ENCODE measurements at regions not wholly inside any gene's neighbourhood (a gene's known extent, or its start where the extent isn't known, plus 50 kb on each side); places are given as distances from the start of the nearest gene placed in this dataset.
"Not testable (repeated sequence)": the region's sequence is repeated elsewhere in the genome, so short reads cannot be mapped to it uniquely, and the experiment has no call there.

DNA sequence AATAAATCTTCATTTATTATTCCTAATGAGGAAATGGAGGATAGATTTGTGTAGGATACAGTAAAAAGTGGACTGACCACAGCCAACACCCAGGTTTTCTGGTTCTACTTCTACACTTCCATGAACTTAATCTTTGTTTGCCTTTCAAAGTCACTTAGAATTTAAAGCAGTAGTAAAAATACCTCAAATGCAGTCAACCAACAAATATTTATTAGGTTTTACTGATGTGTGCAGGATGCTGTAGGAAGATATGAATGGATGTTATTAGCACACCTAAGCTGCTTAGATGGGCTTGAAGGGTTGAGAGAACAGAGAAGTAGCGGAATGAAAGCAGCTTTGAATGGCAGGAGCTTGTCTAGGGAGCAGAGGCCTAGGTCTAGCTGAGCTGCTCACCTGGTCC, 201.1 kb downstream of the PALM2AKAP2 start:
- no peak for DNase-seq

DNA sequence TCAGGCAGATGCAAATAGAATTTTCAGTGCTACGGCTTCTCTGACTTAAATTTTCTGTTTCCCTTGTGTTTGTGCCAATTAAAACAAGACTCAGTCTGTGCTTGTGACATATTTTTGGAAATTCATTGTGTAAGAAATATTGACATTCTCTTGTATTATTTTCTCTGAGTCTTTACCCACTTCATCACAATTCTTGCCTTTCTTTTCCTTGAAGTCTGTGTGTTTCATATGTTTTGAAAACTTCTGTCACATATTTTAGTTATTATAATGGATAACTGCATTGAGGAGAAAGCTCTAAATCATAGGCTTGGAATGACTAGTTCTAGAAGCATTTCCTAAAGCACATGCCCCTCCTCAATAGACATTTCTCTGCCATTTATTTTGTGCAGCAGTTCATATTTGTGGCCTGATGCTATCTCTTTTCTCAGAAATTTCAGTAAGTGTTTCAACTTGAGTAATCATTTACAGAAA, 206.6 kb downstream of the PALM2AKAP2 start:
- DNase-seq = no peak

DNA sequence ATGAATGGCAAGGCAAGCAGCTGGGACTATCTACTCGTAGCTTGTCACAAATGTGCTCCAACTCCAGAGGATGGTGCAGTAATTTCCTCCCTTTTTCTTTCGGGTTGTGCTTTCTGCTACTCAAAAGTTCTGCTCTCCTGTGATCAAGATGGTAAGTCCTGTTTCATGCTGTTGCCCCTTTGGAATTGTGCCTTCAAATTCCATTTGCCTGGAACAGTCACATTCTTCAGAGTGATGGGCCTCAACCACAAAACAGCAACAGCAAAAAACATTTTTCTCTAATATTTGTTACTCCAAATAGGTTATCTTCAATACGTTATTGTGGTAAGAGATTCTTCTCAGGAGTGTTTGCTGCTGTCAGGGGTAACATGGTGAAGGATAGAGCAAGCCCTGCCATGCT, 209.3 kb downstream of the PALM2AKAP2 start:
- DNase-seq = no peak

DNA sequence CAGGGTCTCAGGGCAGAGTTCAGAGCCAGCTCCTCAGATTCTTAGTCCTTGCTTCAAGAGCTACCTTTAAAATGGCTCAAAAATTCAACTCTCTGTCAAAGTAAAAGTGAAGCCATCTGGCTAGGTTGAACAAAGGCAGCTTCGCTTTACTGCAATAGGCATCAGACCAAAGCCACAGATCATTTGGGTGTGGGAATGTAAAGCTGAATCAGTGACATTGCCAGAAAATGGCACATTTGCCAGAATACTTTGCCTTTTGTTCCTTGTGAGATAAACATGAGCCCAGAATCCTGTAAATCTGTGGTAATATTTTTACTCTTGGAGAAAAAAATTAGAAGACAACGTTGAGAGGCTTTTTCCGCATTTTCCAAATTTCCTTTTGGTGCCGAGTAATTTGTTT, 210.5 kb downstream of the PALM2AKAP2 start:
- no peak for DNase-seq

DNA sequence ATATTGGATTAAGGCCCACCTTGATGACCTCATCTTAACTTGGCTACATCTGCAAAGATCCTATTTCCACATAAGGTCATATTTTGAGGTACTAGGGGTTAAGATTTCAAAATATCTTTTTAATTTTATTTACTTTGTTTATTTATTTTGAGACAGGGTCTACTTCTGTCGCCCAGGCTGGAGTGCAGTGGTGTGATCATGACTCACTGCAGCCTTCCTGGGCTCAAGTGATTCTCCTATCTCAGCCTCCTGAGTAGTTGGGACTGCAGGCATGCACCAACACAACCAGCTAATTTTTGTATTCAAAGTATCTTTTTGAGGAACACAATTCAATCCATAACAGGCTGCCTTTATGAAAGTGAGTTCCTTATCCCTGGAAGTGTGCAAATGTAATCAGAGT, 212.3 kb downstream of the PALM2AKAP2 start:
- DNase-seq = no peak

DNA sequence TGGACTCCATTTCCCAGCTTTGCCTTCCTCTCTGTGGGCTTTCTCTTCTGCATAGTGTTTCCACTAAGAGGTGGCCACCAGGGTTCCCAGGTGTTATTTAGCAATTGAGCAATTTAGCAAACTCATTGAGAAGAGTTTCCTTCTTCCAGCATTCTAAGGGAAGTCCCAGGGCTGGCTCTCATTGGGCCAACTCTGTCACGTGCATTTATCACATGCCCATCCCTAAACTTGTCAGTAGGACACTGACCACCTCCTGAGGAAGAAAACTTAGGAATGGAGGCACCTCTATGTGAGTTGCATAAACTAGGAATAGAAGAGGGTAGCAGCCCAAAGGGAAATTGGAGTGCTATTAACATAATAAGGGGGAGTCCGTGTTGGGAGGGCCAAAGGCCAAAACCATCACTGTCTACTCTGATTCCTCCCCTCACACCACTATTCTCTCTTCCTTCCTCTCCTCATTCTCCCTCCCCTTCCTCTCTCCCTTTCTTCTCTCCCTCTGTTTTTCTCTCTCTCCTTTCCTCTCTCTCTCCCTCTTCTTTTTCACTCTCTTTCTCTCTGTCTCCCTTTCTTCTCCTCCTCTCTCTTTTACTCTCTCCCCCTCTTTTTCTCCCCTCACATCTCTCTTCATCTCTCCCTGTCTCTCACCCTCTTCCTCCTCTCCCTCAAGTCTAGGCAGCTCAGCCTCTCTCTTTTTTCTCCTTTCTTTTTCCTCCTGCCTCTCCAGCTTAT, 213.4 kb downstream of the PALM2AKAP2 start:
- DNase-seq = no peak

DNA sequence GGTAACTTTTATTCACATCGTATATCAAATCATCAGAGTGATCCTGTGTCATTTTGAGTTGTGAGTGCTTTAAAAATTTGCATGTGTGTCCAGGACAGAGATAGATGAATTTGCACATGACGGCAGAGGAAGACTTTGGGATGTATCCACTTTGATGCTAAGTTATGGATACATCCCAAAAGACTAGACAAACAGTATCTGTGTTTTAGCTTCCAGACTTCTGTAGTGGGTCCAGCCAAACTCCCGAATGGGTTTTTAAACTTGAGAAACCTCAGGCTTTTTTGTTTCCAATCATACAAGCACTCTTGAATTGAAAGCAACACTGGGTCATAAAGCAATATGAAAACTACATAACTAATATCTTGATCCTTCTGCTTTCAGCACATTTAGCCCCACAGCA, 213.8 kb downstream of the C9orf152 start:
- no peak for DNase-seq

DNA sequence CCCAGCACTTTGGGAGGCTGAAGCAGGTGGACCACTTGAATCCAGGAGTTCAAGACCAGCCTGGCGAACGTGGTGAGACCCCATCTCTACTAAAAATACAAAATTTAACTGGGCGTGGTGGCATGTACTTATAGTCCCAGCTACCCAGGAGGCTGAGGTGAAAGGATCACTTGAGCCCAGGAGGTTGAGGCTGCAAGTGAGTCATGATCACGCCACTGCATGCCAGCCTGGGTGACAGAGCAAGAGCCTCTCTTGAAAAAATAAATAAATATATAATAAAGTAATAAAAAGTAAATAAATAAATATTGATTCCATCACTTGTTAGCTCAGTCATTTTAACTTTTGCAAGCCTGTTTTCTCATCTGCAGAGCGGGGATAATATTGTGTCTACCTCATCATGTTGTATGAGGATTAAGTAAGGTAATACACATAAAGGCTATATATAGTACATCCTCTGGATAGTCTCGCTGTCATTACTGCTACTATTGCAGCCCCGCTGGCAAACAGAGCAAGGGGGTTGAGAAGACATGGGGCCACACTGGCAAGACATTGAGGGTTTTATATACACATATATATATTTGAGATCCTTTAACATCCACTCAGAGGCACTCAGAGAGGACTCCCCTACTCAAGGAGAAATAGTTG, 210.9 kb downstream of the C9orf152 start:
- DNase-seq = no peak

DNA sequence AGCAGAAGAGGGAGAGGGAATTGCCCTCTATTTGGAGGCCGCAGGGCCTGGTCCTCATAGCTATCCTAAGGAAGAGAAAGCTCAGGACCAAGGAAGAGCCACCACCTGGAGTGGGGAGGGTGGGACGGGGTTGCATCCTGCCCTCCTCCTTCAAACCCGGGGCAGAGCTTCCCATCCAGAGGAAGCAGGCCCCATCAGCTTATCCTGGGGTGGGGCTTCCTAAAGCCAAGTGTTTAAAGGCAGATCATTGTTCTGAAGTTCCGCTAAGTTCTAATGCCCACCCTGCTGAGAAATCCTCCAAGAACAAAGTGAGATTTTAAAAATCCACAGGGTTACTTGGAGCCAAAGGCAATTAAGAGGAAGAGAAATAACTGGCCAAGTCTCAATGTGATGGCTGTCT, 210.3 kb downstream of the C9orf152 start:
- DNase-seq = no peak

DNA sequence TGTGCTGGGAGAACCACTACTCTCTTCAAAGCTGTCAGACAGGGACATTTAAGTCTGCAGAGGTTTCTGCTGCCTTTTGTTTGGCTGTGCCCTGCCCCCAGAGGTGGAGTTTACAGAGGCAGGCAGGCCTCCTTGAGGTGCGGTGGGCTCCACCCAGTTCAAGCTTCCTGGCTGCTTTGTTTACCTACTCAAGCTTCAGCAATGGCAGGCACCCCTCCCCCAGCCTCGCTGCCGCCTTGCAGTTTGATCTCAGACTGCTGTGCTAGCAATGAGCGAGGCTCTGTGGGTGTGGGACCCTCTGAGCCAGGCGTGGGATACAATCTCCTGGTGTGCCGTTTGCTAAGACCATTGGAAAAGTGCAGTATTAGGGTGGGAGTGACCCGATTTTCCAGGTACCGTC, 202.4 kb downstream of the C9orf152 start:
- DNase-seq = peak in 1 of 2 experiments; percentile 7

DNA sequence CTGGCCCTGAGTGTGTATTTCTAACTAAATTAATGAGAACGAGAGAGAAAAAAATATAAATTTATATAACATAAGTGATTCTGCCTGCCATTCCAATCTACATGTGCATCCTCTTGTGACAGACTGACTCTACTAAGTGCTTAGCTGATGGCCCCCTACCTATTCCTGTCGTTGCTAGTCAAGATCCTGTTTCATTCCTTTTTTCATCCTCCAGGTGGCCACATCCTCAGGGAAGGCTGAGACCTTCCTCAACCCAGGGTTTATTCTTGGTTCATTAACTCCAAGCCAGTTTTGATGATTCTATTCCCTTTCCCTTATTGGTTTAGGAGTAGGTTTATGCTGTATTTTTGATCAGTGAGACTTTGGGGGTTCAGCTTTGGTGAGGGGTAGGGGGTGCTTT, 201.3 kb downstream of the C9orf152 start:
- DNase-seq = no peak

DNA sequence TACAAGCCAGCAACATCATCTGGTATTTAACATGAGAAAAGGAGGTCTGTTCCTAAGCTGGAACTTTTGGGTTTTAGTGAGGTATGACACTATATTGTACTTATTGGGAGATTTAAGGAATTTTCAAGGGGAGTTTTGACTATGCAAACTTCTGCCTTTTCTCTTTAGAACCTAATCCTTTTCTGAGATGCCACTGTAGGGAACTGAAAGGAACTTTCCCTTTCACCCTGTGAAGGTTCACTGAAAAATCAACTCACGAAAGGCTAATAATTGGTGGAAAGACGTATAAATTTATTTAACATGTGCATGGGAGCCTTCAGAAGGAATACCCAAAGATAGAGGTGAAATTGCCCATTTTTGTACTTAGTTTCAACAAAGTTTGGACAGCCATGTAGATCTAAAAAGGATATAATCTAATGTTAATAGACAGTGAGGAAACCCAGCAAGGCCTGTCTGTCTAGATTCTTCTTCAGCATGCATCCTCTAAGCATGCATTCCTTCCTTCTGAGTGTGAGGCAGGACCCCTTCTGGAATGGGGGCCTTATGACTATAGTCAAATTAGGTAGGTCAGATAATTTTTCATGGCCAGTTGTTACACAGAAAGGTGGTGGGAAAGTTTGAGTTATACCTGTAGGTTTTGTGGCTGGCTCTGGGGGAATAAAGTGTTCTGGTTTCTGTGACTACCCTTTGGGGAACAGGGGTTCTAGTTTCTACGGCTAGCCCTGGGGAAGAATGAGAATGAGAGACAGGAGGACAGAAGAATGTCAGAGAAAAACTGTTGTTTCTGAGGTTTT, 200.3 kb downstream of the C9orf152 start:
- DNase-seq = no peak

DNA sequence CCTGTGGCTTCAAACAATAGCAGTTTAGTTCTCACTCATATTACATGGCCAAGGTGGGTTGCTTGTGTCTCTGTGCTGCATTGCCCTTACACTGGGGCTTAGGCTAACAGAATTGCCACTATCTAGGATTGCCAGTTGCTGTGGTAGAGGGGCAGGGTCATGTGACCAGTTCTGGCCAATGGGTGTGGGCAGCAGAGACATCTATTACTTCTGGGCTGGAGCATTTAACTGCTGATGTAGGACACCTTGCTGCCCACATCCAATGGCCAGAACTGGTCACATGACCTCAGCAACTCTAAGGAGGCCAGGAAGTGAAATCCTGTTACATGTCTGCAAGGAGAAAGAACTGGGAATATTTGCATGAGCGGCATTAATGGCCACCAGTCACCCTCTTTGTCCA, 199.3 kb downstream of the C9orf152 start:
- DNase-seq = no peak

DNA sequence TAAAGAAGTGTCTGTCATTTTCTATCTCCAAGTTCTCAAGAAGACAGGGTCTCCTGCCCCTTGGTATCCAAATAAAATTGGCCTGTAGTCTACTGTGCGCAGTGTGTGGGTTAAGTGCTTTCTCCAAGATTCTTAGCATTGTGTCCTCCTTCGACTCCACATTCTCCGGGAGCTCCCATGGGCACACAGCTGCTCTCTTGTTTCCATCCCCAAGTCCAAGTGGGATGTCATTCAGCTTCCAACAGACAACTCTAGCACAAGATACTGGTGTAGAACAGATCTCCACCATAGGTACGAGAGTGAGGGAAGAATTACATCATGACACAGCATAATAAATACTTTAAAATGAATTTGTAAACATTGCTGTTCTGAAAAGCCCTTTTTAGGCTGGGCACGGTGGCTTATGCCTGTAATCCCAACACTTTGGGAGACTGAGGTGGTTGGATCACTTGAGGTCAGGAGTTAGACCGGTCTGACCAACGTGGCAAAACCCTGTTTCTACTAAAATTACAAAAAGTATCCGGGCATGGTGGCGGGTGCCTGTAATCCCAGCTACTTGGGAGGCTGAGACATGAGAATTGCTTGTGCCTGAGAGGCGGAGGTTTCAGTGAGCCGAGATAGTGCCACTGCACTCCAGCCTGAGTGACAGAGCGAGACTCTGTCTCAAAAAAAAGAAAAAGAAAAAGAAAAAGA, 196.2 kb downstream of the C9orf152 start:
- DNase-seq = no peak

DNA sequence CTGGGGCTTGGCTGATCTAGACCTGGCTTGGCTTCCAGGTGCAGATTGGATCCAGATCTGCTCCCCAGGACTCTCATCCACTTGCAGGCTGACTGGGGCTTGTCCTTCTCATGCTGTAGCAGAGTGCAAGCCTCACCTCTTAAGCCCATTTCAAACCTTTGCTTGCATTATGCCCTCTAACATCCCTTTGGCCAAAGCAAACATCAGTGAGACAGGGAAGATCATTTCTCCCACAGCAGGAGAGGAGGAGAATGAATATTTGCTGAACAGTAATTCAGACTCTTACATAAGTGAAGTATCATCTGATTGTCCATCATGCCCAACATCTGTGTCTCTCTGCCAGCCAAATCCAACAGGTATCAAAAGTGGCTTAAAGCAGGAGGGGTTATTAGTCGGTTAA, 194.9 kb downstream of the C9orf152 start:
- no peak for DNase-seq

DNA sequence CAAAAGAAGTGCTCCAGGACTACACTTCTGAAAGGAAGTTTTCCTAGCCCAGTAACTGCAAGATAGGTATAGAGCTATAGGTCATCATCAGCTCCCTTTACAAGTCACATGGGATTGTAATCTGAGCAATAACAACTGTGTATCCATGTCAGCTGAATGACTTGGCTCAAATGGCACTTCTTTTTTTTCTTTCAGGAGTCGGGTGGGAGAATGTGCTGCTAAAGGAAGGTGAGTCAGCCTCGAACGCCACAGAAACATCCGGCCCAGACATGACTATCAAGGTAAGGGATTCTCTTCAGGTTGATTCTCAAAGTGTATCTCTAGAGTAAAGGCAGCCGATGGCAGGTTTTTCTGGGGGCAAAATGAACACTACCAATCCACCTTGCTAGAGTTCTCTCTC, 192.2 kb downstream of the C9orf152 start:
- peak; percentile 3 to 6 for DNase-seq

DNA sequence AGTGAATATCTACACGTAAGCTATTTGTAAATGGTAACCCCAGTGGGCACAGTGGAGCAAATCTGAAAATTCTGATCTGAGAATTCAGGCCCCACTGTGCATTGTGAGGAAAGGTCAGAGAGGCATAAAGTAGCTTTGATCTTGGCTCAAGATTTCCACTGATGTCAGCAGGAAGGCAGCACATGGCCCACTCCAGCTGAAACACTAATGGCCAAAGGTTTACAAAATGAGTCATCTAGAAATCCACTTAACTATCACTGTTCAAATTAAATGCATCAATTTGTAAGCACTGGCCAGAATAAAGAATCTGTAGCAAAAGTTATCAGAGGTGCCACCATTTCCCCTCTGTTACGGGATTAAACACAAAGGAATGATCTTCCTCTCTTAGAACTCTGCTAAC, 191.6 kb downstream of the C9orf152 start:
- DNase-seq = no peak

DNA sequence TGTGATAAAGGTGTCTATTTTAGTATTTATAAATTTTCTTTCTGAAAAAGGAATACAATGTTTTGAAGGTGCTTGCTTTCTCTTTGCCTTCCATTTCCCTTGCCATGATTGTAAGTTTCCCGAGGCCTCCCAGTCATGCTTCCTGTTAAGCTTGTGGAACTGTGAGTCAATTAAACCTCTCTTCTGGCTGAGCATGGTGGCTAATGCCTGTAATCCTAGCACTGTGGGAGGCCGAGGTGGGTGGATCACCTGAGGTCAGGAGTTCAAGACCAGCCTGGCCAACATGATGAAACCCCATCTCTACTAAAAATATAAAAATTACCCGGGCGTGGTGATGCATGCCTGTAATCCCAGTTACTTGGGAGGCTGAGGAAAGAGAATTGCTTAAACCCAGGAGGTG, 187.7 kb downstream of the C9orf152 start:
- DNase-seq = not testable (repeated sequence)

DNA sequence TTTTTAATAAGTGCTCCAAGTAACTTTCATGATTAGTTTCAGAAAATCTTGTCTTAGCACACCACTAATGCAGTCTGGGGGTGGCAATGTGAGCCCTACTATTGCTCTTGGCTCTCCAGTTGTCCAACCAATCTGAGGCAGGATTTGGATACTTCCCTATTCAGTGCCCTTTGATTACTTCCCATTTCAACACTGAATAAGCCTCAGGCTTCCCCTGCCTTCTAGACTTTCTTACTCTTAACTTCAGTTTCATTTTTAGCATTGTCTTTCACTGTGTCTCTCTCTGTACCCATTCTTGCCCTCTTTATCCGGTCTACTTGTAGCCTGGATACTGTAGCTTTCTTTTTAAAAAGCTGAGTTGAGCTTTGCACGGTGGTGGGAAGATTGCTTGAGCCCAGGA, 186.1 kb downstream of the C9orf152 start:
- DNase-seq = no peak

DNA sequence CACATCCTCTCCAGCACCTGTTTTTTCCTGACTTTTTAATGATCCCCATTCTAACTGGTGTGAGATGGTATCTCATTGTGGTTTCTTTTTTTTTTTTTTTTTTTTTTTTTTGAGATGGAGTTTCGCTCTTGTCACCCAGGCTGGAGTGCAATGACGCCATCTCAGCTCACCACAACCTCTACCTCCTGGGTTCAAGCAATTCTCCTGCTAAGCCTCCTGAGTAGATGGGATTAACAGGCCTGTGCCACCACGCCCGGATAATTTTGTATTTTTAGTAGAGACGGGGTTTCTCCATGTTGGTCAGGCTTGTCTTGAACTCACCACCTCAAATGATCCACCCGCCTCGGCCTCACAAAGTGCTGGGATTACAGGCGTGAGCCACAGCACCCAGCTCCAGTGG, 184.7 kb downstream of the C9orf152 start:
- DNase-seq = not testable (repeated sequence)

DNA sequence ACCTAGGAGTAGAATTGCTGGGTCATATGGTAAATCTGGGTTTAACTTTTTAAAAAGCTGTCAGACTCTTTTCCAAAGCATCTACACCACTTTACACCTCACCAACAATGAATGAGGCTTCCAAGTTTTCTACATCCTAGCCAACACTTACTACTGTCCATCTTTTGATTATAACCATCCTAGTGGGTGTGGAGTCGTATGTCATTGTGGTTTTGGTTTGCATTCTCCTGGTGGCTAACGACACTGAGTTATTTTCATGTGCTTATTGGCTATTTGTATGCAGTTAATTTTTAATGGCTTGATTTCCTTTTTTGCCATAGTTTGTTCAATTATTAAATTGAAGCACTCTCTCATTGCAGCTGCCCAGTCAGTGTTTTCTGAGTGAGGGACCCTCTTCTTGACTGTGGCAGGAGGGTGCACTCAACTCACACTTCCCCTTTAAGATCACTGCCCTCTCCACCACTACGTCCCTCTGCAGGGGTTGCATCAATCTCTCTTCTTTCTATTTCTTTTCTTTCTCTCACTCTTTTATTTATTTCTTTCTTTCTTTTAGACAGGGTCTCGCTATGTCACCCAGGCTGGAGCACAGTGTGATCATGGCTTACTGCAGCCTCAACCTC, 182.3 kb downstream of the C9orf152 start:
- no peak for DNase-seq

DNA sequence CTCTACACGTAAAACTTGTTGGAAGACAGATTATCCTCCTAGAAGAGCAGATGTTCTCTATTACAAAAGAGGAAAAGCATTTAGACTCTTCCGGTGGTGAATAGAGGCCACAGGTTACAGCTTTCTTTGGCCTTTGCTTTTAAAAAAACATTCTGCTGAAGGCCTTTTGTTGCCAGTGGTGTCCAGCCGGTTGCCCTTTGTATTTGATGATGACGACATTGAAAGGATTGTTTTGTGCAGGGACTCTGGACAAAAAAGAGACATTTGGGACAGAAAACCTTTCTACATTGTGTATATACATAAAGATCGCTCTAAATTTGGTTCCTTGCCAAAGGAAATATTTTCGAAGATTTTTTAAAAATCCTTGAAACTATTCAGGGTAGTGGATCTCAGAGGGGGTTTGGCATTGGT, 180.3 kb downstream of the C9orf152 start:
- no peak for DNase-seq

DNA sequence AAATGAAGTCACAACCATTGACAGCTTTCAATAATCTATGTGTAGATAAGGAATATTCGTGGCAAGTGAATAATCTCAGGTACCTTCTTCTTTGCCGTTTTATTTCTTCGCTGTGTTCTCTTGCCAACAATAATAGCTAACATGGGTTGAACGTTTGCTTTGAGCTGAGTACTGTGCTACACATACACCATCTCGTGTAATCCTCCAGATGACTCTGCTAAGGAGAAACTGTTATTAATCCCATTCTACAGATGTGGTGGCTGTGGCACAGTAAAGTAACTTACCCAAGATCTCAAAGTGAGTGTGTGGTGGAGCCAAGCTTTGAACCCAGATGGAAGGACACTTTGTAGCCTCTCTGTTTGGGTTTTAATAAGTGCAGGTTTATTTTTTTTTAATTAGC, 179.7 kb downstream of the C9orf152 start:
- no peak for DNase-seq
